Activated T-cell treated with anti-CD3 and anti-CD28 coated beads, Interleukin-2, amount 50 U/mL, for 72 hours (primary cell): ENCODE measurements at regions not wholly inside any gene's neighbourhood (a gene's known extent, or its start where the extent isn't known, plus 50 kb on each side); places are given as distances from the start of the nearest gene placed in this dataset.

Experiments used
- ATAC-seq, 2 donors: fragments of 150-1000 bp; cut with Tn5 transposase; replicated peaks in 1 of 2; 2 replicates each; pipeline ENCODE4 v1.10.0; 2021; ENCODE audit warnings: moderate library complexity in 2 of 2, mild to moderate bottlenecking in 1 of 2
- DNase-seq, 2 donors: peaks; one replicate each; pipeline ENCODE4 v3.0.0; 2021 to 2022; ENCODE audit warnings: mixed read lengths in 1 of 2
- H3K27ac Mint-ChIP-seq: one replicate; pipeline ENCODE4 v1.8.0; 2022; ENCODE audit warnings: mild to moderate bottlenecking, moderate library complexity, mixed read lengths
- H3K27me3 Mint-ChIP-seq: one replicate; pipeline ENCODE4 v1.8.0; 2022; ENCODE audit warnings: low read depth, mixed read lengths
- H3K36me3 Mint-ChIP-seq, 2 donors: one replicate each; pipeline ENCODE4 v1.8.0; 2022; ENCODE audit warnings: mixed read lengths in 2 of 2, mild to moderate bottlenecking in 1 of 2; ENCODE audit not compliant: insufficient read depth in 2 of 2
- H3K4me1 Mint-ChIP-seq: one replicate; pipeline ENCODE4 v1.8.0; 2022; ENCODE audit warnings: low read depth, mixed read lengths
- H3K4me3 Mint-ChIP-seq, 2 donors: one replicate each; pipeline ENCODE4 v1.8.0; 2022; ENCODE audit warnings: mild to moderate bottlenecking in 2 of 2, mixed read lengths in 2 of 2, moderate library complexity in 2 of 2
- H3K9me3 Mint-ChIP-seq, 2 donors: one replicate each; pipeline ENCODE4 v1.8.0; 2022; ENCODE audit warnings: mixed read lengths in 2 of 2

GRCh38 chr3:96705895-96706294, 108.5 kb upstream of the EPHA6 start:
- peaks cover 8 to 10% of the 10 kb centered on the region in 2 donors for H3K9me3 Mint-ChIP-seq
- H3K27me3 Mint-ChIP-seq = no peaks in the 10 kb centered on the region
- no peak overlapping the region for H3K27ac Mint-ChIP-seq
- no peaks in the 10 kb centered on the region for H3K36me3 Mint-ChIP-seq
- H3K4me1 Mint-ChIP-seq = no peaks in the 10 kb centered on the region
- DNase-seq (no peak), ATAC-seq (no peak)
- H3K4me3 Mint-ChIP-seq = no peak overlapping the region

GRCh38 chr3:96706509-96706908, 107.9 kb upstream of the EPHA6 start:
- Mint-ChIP-seq H3K9me3 (peaks cover 8 to 10% of the 10 kb centered on the region in 2 donors), H3K4me1 (no peaks in the 10 kb centered on the region), H3K27me3 (no peaks in the 10 kb centered on the region), H3K27ac (no peak overlapping the region), H3K4me3 (no peak overlapping the region), H3K36me3 (no peaks in the 10 kb centered on the region)
- ATAC-seq (no peak), DNase-seq (no peak)

- ATAC-seq (no peak), DNase-seq (no peak)
- H3K27me3 Mint-ChIP-seq = no peaks in the 10 kb centered on the region
- no peak overlapping the region for H3K4me3 Mint-ChIP-seq
- no peaks in the 10 kb centered on the region for H3K4me1 Mint-ChIP-seq
- no peaks in the 10 kb centered on the region for H3K36me3 Mint-ChIP-seq
- no peak overlapping the region for H3K27ac Mint-ChIP-seq
- H3K9me3 Mint-ChIP-seq = peaks cover 5 to 6% of the 10 kb centered on the region in 2 donors
Measured at GRCh38 chr3:96711816-96712215, 102.6 kb upstream of the EPHA6 start.

GRCh38 chr3:96712792-96713191, 101.6 kb upstream of the EPHA6 start:
- ATAC-seq = no peak
- Mint-ChIP-seq H3K4me1 (no peaks in the 10 kb centered on the region), H3K9me3 (peaks cover 5 to 6% of the 10 kb centered on the region in 2 donors), H3K36me3 (no peaks in the 10 kb centered on the region), H3K27ac (no peak overlapping the region), H3K4me3 (no peak overlapping the region), H3K27me3 (no peaks in the 10 kb centered on the region)
- DNase-seq = no peak

- H3K4me3 Mint-ChIP-seq = no peak overlapping the region
- DNase-seq (no peak), ATAC-seq (no peak)
- H3K27me3 Mint-ChIP-seq = no peaks in the 10 kb centered on the region
- H3K9me3 Mint-ChIP-seq = peaks cover 0 to 3% of the 10 kb centered on the region in 2 donors
- H3K27ac Mint-ChIP-seq = no peak overlapping the region
- no peaks in the 10 kb centered on the region for H3K36me3 Mint-ChIP-seq
- no peaks in the 10 kb centered on the region for H3K4me1 Mint-ChIP-seq
Measured at GRCh38 chr3:96719921-96720320, 94.5 kb upstream of the EPHA6 start.

- ATAC-seq (no peak), DNase-seq (no peak)
- Mint-ChIP-seq H3K27ac (no peak overlapping the region), H3K4me3 (no peak overlapping the region), H3K36me3 (no peaks in the 10 kb centered on the region), H3K4me1 (no peaks in the 10 kb centered on the region), H3K9me3 (peaks cover 0 to 4% of the 10 kb centered on the region in 2 donors), H3K27me3 (no peaks in the 10 kb centered on the region)
Measured at GRCh38 chr3:96731031-96731430, 83.4 kb upstream of the EPHA6 start.

- Mint-ChIP-seq H3K27me3 (no peaks in the 10 kb centered on the region), H3K4me1 (no peaks in the 10 kb centered on the region), H3K36me3 (no peaks in the 10 kb centered on the region), H3K9me3 (peaks cover 0 to 4% of the 10 kb centered on the region in 2 donors), H3K27ac (no peak overlapping the region), H3K4me3 (no peak overlapping the region)
- ATAC-seq (no peak), DNase-seq (no peak)
Measured at GRCh38 chr3:96734273-96735009, 80.0 kb upstream of the EPHA6 start.

- no peak for ATAC-seq
Measured at GRCh38 chr3:96748139-96748538, 66.3 kb upstream of the EPHA6 start.

GRCh38 chr3:96750094-96750767, 64.2 kb upstream of the EPHA6 start:
- no peaks in the 10 kb centered on the region for H3K4me1 Mint-ChIP-seq
- ATAC-seq (no peak), DNase-seq (no peak)
- no peak overlapping the region for H3K4me3 Mint-ChIP-seq
- H3K27me3 Mint-ChIP-seq = no peaks in the 10 kb centered on the region
- no peak overlapping the region for H3K27ac Mint-ChIP-seq
- no peaks in the 10 kb centered on the region for H3K36me3 Mint-ChIP-seq
- H3K9me3 Mint-ChIP-seq = peaks cover 2 to 5% of the 10 kb centered on the region in 2 donors

More at GRCh38 chr3:96748139-96748538, 66.3 kb upstream of the EPHA6 start:
- no peaks in the 10 kb centered on the region for H3K27me3 Mint-ChIP-seq
- no peak for DNase-seq
- no peak overlapping the region for H3K27ac Mint-ChIP-seq
- no peak overlapping the region for H3K4me3 Mint-ChIP-seq
- no peaks in the 10 kb centered on the region for H3K36me3 Mint-ChIP-seq
- H3K4me1 Mint-ChIP-seq = no peaks in the 10 kb centered on the region
- peaks cover under 1 to 4% of the 10 kb centered on the region in 2 donors for H3K9me3 Mint-ChIP-seq

- Mint-ChIP-seq H3K36me3 (no peaks in the 10 kb centered on the region), H3K4me1 (no peaks in the 10 kb centered on the region), H3K27ac (no peak overlapping the region), H3K9me3 (peaks cover 2 to 5% of the 10 kb centered on the region in 2 donors), H3K4me3 (no peak overlapping the region), H3K27me3 (no peaks in the 10 kb centered on the region)
- ATAC-seq = no peak
- no peak for DNase-seq
Measured at GRCh38 chr3:96753124-96753523, 61.3 kb upstream of the EPHA6 start.

GRCh38 chr3:96754128-96754527, 60.3 kb upstream of the EPHA6 start:
- peaks cover 2 to 5% of the 10 kb centered on the region in 2 donors for H3K9me3 Mint-ChIP-seq
- no peak overlapping the region for H3K4me3 Mint-ChIP-seq
- no peaks in the 10 kb centered on the region for H3K36me3 Mint-ChIP-seq
- no peaks in the 10 kb centered on the region for H3K27me3 Mint-ChIP-seq
- ATAC-seq (no peak), DNase-seq (no peak)
- H3K27ac Mint-ChIP-seq = no peak overlapping the region
- H3K4me1 Mint-ChIP-seq = no peaks in the 10 kb centered on the region

GRCh38 chr3:96755519-96755918, 58.9 kb upstream of the EPHA6 start:
- H3K36me3 Mint-ChIP-seq = no peaks in the 10 kb centered on the region
- ATAC-seq (no peak), DNase-seq (no peak)
- no peaks in the 10 kb centered on the region for H3K27me3 Mint-ChIP-seq
- no peak overlapping the region for H3K27ac Mint-ChIP-seq
- H3K4me1 Mint-ChIP-seq = no peaks in the 10 kb centered on the region
- H3K9me3 Mint-ChIP-seq = peaks cover 2 to 5% of the 10 kb centered on the region in 2 donors
- H3K4me3 Mint-ChIP-seq = no peak overlapping the region

GRCh38 chr3:96756516-96756915, 57.9 kb upstream of the EPHA6 start:
- Mint-ChIP-seq H3K9me3 (peaks cover 2 to 5% of the 10 kb centered on the region in 2 donors), H3K27ac (no peak overlapping the region), H3K4me1 (no peaks in the 10 kb centered on the region), H3K36me3 (no peaks in the 10 kb centered on the region), H3K4me3 (no peak overlapping the region), H3K27me3 (no peaks in the 10 kb centered on the region)
- no peak for ATAC-seq
- no peak for DNase-seq
